Upper lobe of right lung (tissue), 1 donor: ENCODE measurements at regions not wholly inside any gene's neighbourhood (a gene's known extent, or its start where the extent isn't known, plus 50 kb on each side); places are given as distances from the start of the nearest gene placed in this dataset.
A peak's percentile ranks its signal among the peaks of the same experiment; 100 is the strongest.
"Not testable (repeated sequence)": the region's sequence is repeated elsewhere in the genome, so short reads cannot be mapped to it uniquely, and the experiment has no call there.

Experiments used
- ATAC-seq: fragments of 200-7000 bp; cut with Tn5 transposase; one replicate; pipeline ENCODE4 v1.9.1; 2020; ENCODE audit warnings: mild to moderate bottlenecking, moderate library complexity
- DNase-seq: peaks from one replicate; pipeline ENCODE4 v3.0.0-alpha.2; 2020
- H3K27ac ChIP-seq: fragments of 200-600 bp; one replicate; pipeline ENCODE4 v1.8.0; 2022
- H3K27me3 ChIP-seq: fragments of 200-600 bp; one replicate; pipeline ENCODE4 v1.8.0; 2022; ENCODE audit warnings: mild to moderate bottlenecking
- H3K36me3 ChIP-seq: fragments of 200-600 bp; one replicate; pipeline ENCODE4 v1.8.0; 2022
- H3K4me1 ChIP-seq: fragments of 200-600 bp; one replicate; pipeline ENCODE4 v1.8.0; 2022
- H3K4me3 ChIP-seq: fragments of 200-600 bp; one replicate; pipeline ENCODE4 v1.8.0; 2022; ENCODE audit warnings: mild to moderate bottlenecking
- H3K9me3 ChIP-seq: fragments of 200-600 bp; one replicate; pipeline ENCODE4 v1.8.0; 2022
- CTCF ChIP-seq: fragments of 200-600 bp; IDR thresholded peaks from one replicate; pipeline ENCODE4 v1.8.0; 2022; ENCODE audit warnings: antibody characterized with exemption
- intact Hi-C: fragments of 100-400 bp; cut with DNase I; formaldehyde crosslinking; loops from one replicate; pipeline ENCODE4 v1.11.0; 2022
- donor health status: DM: no; HTN: yes; CAD: no; lungs with severe emphysema.

DNA sequence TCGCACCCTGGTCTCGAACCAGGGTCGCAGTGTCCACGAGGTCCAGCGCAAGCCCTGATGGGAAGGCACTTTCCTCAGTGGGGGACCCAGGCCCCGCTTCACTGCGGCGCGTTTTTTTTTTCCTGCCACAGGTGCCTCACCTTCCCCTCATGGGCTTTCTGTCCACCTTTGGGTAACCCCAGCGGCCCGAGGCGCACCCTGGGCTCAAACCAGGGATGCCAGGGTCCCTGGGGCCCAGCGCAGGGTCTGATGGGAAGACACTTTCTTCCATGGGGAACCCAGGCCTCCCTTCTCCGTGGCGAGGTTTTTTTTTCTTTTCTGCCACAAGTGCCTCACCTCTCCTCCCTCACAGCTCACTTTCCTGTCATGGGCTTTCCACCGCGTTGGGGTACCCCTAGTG lies 1269.9 kb downstream of the FOXD4L5 start:
- H3K9me3 ChIP-seq = no peaks in the 10 kb centered on the region
- H3K27ac ChIP-seq = no peak overlapping the region
- intact Hi-C loops = no loop called here
- H3K4me1 ChIP-seq = no peaks in the 10 kb centered on the region
- no peak overlapping the region for H3K4me3 ChIP-seq
- no peaks in the 10 kb centered on the region for H3K27me3 ChIP-seq
- TF ChIP-seq CTCF = no peak
- ATAC-seq (peak; percentile 28), DNase-seq (no peak)
- no peaks in the 10 kb centered on the region for H3K36me3 ChIP-seq

DNA sequence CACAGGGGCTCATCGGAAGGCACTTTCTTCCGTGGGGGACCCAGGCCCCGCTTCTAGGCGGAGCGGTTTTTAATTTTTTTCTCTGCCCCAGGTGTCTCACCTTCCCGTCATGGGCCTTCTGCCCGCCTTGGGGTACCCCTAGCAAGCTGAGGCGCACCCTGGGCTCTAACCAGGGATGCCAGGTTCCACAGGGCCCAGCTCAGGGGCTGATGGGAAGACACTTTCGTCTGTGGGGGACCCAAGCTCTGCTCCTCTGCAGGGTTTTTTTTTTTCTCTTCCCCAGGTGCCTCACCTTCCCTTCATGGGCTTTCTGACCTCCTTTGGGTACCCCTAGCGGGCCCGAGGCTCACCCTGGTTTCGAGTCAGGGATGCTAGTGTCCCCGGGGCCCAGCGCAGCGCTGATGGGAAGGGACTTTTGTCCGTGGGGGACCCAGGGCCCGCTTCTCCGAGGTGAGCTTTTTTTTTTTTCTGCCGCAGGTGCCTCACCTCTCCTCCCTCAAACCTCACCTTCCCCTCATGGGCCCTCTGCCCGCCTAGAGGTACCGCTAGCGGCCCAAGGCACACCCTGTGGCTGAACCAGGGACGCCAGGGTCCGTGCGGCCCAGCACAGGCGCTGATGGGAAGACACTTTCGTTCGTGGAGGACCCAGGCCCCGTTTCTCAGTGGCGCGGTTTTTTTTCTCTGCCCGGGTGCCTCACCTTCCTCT lies 1270.5 kb downstream of the FOXD4L5 start:
- intact Hi-C loops, H3K4me1 ChIP-seq, H3K27ac ChIP-seq, H3K9me3 ChIP-seq, H3K4me3 ChIP-seq, H3K36me3 ChIP-seq, H3K27me3 ChIP-seq, DNase-seq: not testable (repeated sequence)
- peak; percentile 30 for ATAC-seq

DNA sequence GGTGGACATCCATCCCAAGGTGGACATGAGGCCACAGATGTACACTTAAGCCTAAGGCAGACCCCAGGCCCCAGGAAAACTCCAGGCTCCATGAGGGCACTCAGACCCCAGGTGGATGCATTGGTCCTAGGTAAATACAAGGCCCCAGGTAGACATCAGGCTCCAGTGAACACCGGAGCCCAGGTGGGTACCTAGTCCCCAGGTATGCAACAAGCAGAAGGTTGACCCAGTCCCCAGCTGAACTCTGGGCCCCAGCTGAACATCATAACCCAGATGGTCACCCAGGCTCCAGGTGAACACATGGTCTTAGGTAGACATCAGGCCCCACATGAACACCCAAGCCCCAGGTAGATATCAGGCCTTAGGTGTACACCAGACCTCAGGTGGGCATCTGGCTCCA lies 1271.9 kb downstream of the FOXD4L5 start:
- H3K9me3 ChIP-seq, H3K27me3 ChIP-seq, H3K27ac ChIP-seq, H3K4me3 ChIP-seq, DNase-seq, H3K4me1 ChIP-seq, intact Hi-C loops, H3K36me3 ChIP-seq, ATAC-seq: not testable (repeated sequence)

DNA sequence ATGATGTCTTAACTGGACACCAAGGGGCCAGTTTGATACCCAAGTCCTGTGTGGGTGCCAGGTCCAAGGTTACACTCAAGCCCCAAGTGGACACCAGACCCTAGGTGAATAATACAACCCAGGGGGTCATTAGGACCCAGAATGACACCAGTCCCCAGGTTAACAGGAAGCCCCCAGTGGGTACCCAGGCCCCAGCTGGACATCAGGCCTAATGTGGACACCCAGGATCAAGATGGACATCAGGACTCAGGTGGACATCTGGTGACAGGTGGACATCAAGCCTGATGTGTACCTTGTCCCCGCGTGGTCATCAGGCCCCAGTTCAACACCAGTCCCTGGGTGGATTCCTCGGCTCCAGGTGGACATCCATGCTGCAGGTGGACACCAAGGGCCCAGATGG lies 1273.0 kb downstream of the FOXD4L5 start:
- H3K27ac ChIP-seq, DNase-seq, H3K9me3 ChIP-seq, intact Hi-C loops, ATAC-seq, H3K36me3 ChIP-seq, H3K27me3 ChIP-seq, H3K4me1 ChIP-seq, H3K4me3 ChIP-seq: not testable (repeated sequence)

DNA sequence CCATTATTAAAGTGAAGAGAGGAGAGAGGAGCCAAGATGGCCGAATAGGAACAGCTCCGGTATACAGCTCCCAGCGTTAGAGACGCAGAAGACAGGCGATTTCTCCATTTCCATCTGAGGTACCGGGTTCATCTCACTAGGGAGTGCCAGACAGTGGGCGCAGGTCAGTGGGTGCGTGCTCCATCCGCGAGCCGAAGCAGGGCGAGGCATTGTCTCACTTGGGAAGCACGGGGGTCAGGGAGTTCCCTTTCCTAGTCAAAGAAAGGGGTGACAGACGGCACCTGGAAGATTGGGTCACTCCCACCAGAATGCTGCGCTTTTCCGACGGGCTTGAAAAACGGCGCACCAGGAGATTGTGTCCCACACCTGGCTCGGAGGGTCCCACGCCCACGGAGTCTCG lies 1305.3 kb downstream of the FOXD4L5 start:
- H3K36me3 ChIP-seq, H3K4me3 ChIP-seq, ATAC-seq, H3K27ac ChIP-seq, DNase-seq, H3K9me3 ChIP-seq, intact Hi-C loops, H3K4me1 ChIP-seq, H3K27me3 ChIP-seq: not testable (repeated sequence)
